MM.1S (cell line): ENCODE measurements at regions not wholly inside any gene's neighbourhood (a gene's known extent, or its start where the extent isn't known, plus 50 kb on each side); places are given as distances from the start of the nearest gene placed in this dataset.

Source experiments
- CTCF ChIP-seq: fragments of 300-600 bp; sonication (generic); IDR thresholded peaks from 2 replicates; pipeline ENCODE4 v1.5.1; 2016; ENCODE audit warnings: antibody characterized with exemption, low read length, mixed read lengths
- EZH2phosphoT487 ChIP-seq: fragments of 300-600 bp; sonication (generic); IDR thresholded peaks from 2 replicates; pipeline ENCODE4 v1.6.1; 2018; ENCODE audit warnings: antibody characterized with exemption, low read length

DNA sequence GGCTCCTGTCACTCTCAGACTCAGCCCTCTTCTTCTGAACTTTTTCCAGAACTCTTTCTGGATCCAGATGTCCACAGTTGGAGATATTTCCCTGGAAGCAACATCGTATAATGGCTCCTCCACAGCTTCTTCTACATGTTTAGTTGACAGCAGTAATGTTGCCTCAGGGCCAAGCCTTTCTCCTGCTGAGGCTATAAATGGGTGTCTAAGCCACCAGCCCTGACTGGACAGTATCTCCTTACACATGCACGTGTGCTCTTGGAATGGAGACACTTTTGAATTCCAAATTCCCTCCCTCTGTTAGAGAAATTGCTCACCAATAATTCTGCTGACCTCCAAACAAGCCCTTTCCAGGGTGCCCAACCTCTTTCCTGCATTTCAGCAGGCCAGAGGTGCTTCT is 156.2 kb upstream of the PIK3C3 start:
- TF ChIP-seq CTCF = no peak
- no peak for TF ChIP-seq EZH2phosphoT487
